ENCODE measurements at regions not wholly inside any gene's neighbourhood (a gene's known extent, or its start where the extent isn't known, plus 50 kb on each side); places are given as distances from the start of the nearest gene placed in this dataset.

DNA sequence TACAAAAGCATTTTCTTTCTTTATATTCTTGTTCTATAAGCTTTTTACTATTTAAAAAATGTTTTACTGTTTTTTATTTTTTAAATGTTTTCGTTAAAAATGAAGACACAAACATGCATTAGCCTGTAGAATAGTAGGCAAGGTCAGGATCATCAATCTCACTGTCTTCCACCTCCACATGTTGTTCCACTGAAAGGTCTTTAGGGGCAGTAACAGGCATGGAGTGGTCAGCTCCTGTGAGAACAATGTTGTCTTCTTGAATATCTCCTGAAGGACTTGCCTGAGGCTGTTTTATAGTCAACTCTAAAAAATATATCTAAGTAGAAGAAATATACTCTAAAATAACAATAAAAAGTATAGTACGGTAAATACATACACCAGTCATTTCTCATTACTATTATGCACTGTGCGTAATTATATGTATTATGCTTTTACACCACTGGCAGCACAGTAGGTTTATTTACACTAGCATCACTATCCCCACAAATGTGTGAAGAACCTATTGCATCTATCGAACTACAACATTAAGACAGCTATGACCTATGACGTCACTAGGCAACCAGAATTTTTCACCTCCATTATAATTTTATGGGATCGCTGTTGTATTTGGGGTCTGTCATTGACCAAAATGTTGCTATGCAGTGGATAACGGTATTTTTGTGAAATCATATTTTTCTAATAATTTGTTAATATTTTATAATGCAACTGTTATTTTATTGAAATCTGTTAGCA, 764.3 kb downstream of the METTL4 start:
- Histone ChIP-seq H3K4me2 (no peak overlapping the region), H3K9me3 (no peaks in the 10 kb centered on the region), H3K36me3 (replicated peaks in 1 of 2; ENCODE audit: control insufficient read depth in 1 of 2, insufficient read depth in 2 of 2, low read length in 1 of 2) (no peaks in the 10 kb centered on the region), H3K9ac (no peak overlapping the region), H4K20me1 (ENCODE audit: insufficient read depth) (no peaks in the 10 kb centered on the region), H2AFZ (ENCODE audit: low read depth) (no peak overlapping the region), H3K4me3 (ENCODE audit: low read depth in 2 of 2, low read length in 1 of 2) (no peak overlapping the region), H3K79me2 (ENCODE audit: insufficient read depth) (no peaks in the 10 kb centered on the region), H3K27ac (ENCODE audit: low read depth in 2 of 2, low read length in 1 of 2) (no peak overlapping the region), H3F3A (replicated peaks; ENCODE audit: insufficient read depth) (no peaks in the 10 kb centered on the region), H3K27me3 (ENCODE audit: insufficient read depth) (no peaks in the 10 kb centered on the region), H3K9me2 (no peaks in the 10 kb centered on the region), H3K4me1 (ENCODE audit: control insufficient read depth in 1 of 2, insufficient read depth in 2 of 2, low read depth in 1 of 2, low read length in 1 of 2) (no peaks in the 10 kb centered on the region)
- WGBS (ENCODE audit: low lambda C conversion rate): 37% methylated on average over 7 of the region's 7 CpGs
- CTCF ChIA-PET: interaction anchor here (1.5 kb wide), 1 partner anchor 10 kb away, joined by 3 read pairs; no protein-coding TSS in a partner anchor
- no peak for DNase-seq
- POLR2A ChIA-PET: no interaction called here
- TF ChIP-seq, protein P1, sequence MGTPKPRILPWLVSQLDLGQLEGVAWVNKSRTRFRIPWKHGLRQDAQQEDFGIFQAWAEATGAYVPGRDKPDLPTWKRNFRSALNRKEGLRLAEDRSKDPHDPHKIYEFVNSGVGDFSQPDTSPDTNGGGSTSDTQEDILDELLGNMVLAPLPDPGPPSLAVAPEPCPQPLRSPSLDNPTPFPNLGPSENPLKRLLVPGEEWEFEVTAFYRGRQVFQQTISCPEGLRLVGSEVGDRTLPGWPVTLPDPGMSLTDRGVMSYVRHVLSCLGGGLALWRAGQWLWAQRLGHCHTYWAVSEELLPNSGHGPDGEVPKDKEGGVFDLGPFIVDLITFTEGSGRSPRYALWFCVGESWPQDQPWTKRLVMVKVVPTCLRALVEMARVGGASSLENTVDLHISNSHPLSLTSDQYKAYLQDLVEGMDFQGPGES (IDR thresholded peaks at IDR 0.05; ENCODE audit: low read depth, low read length): no peak
- TF ChIP-seq SMC3 (IDR thresholded peaks at IDR 0.05; ENCODE audit: low read depth, low read length) (no peak), SIN3A (IDR thresholded peaks at IDR 0.05; ENCODE audit: borderline replicate concordance, low read depth, low read length) (no peak), RXRA (IDR thresholded peaks at IDR 0.05; ENCODE audit: borderline replicate concordance, low read depth) (no peak), MEF2A (IDR thresholded peaks at IDR 0.05; ENCODE audit: borderline replicate concordance, low read depth) (no peak), EZH2phosphoT487 (IDR thresholded peaks at IDR 0.05; ENCODE audit: borderline replicate concordance, low read depth) (no peak), GATA2 (CRISPR knock-in tag; IDR thresholded peaks at IDR 0.05) (no peak), NRF1 (IDR thresholded peaks at IDR 0.05; ENCODE audit: low read depth, low read length) (no peak), RFX5 (IDR thresholded peaks at IDR 0.05; ENCODE audit: low read length) (no peak), ELF1 (IDR thresholded peaks at IDR 0.05) (no peak)
- TF ChIP-seq, protein P2, sequence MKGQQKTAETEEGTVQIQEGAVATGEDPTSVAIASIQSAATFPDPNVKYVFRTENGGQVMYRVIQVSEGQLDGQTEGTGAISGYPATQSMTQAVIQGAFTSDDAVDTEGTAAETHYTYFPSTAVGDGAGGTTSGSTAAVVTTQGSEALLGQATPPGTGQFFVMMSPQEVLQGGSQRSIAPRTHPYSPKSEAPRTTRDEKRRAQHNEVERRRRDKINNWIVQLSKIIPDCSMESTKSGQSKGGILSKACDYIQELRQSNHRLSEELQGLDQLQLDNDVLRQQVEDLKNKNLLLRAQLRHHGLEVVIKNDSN (IDR thresholded peaks at IDR 0.05; ENCODE audit: borderline replicate concordance, low read depth): no peak
- TF ChIP-seq, protein P3, sequence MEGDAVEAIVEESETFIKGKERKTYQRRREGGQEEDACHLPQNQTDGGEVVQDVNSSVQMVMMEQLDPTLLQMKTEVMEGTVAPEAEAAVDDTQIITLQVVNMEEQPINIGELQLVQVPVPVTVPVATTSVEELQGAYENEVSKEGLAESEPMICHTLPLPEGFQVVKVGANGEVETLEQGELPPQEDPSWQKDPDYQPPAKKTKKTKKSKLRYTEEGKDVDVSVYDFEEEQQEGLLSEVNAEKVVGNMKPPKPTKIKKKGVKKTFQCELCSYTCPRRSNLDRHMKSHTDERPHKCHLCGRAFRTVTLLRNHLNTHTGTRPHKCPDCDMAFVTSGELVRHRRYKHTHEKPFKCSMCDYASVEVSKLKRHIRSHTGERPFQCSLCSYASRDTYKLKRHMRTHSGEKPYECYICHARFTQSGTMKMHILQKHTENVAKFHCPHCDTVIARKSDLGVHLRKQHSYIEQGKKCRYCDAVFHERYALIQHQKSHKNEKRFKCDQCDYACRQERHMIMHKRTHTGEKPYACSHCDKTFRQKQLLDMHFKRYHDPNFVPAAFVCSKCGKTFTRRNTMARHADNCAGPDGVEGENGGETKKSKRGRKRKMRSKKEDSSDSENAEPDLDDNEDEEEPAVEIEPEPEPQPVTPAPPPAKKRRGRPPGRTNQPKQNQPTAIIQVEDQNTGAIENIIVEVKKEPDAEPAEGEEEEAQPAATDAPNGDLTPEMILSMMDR (IDR thresholded peaks at IDR 0.05): no peak

DNA sequence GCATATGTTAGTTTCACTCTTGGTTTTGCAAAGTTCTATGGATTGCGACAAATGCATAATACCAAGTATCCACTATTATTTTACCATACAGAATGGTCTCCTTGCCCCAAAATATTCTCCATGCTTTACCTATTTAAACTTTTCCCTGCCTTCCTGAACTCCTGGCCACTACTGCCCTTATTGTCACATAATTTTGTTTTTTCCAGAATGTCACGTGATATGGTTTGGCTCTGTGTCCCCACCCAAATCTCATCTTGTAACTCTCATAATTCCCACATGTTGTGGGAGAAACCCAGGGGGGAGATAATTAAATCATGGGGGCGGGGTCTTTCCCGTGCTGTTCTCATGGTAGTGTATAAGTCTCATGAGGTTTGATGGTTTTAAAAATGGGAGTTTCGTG, 760.0 kb downstream of the METTL4 start:
- no peaks in the 10 kb centered on the region for H4K20me1 ChIP-seq (ENCODE audit: insufficient read depth)
- TF ChIP-seq EP300 (IDR thresholded peaks at IDR 0.05; ENCODE audit: borderline replicate concordance in 1 of 2, low read depth in 1 of 2, low read length in 1 of 2) (no peak), RXRA (IDR thresholded peaks at IDR 0.05; ENCODE audit: borderline replicate concordance, low read depth) (no peak), SMC3 (IDR thresholded peaks at IDR 0.05; ENCODE audit: low read depth, low read length) (no peak), NFIC (IDR thresholded peaks at IDR 0.05; ENCODE audit: borderline replicate concordance) (no peak), TCF12 (IDR thresholded peaks at IDR 0.05) (no peak), MEF2A (IDR thresholded peaks at IDR 0.05; ENCODE audit: borderline replicate concordance, low read depth) (no peak), YY1 (IDR thresholded peaks at IDR 0.05; ENCODE audit: low read depth) (no peak), EZH2phosphoT487 (IDR thresholded peaks at IDR 0.05; ENCODE audit: borderline replicate concordance, low read depth) (no peak)
- TF ChIP-seq, protein P4, sequence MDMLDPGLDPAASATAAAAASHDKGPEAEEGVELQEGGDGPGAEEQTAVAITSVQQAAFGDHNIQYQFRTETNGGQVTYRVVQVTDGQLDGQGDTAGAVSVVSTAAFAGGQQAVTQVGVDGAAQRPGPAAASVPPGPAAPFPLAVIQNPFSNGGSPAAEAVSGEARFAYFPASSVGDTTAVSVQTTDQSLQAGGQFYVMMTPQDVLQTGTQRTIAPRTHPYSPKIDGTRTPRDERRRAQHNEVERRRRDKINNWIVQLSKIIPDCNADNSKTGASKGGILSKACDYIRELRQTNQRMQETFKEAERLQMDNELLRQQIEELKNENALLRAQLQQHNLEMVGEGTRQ (IDR thresholded peaks at IDR 0.05; ENCODE audit: borderline replicate concordance, low read depth, low read length): no peak
- TF ChIP-seq, protein P5, sequence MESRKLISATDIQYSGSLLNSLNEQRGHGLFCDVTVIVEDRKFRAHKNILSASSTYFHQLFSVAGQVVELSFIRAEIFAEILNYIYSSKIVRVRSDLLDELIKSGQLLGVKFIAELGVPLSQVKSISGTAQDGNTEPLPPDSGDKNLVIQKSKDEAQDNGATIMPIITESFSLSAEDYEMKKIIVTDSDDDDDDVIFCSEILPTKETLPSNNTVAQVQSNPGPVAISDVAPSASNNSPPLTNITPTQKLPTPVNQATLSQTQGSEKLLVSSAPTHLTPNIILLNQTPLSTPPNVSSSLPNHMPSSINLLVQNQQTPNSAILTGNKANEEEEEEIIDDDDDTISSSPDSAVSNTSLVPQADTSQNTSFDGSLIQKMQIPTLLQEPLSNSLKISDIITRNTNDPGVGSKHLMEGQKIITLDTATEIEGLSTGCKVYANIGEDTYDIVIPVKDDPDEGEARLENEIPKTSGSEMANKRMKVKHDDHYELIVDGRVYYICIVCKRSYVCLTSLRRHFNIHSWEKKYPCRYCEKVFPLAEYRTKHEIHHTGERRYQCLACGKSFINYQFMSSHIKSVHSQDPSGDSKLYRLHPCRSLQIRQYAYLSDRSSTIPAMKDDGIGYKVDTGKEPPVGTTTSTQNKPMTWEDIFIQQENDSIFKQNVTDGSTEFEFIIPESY (IDR thresholded peaks at IDR 0.05; ENCODE audit: borderline replicate concordance, low read depth): no peak

More for the DNA sequence above, 760.0 kb downstream of the METTL4 start:
- Histone ChIP-seq H3K9me2 (no peaks in the 10 kb centered on the region), H2AFZ (ENCODE audit: low read depth) (no peak overlapping the region), H3K9ac (no peak overlapping the region), H3K4me2 (no peak overlapping the region), H3F3A (replicated peaks; ENCODE audit: insufficient read depth) (no peaks in the 10 kb centered on the region), H3K79me2 (ENCODE audit: insufficient read depth) (no peaks in the 10 kb centered on the region), H3K9me3 (no peaks in the 10 kb centered on the region), H3K36me3 (replicated peaks in 1 of 2; ENCODE audit: control insufficient read depth in 1 of 2, insufficient read depth in 2 of 2, low read length in 1 of 2) (no peaks in the 10 kb centered on the region), H3K4me3 (ENCODE audit: low read depth in 2 of 2, low read length in 1 of 2) (no peak overlapping the region), H3K27ac (ENCODE audit: low read depth in 2 of 2, low read length in 1 of 2) (no peak overlapping the region), H3K4me1 (ENCODE audit: control insufficient read depth in 1 of 2, insufficient read depth in 2 of 2, low read depth in 1 of 2, low read length in 1 of 2) (no peaks in the 10 kb centered on the region), H3K27me3 (ENCODE audit: insufficient read depth) (no peaks in the 10 kb centered on the region)
- ChIA-PET POLR2A (no interaction called here), CTCF (no interaction called here)
- WGBS (ENCODE audit: low lambda C conversion rate): 13% methylated on average over 5 of the region's 5 CpGs
- no peak for DNase-seq

Data from SK-N-SH (cell line).